ENCODE measurements at regions not wholly inside any gene's neighbourhood (a gene's known extent, or its start where the extent isn't known, plus 50 kb on each side); places are given as distances from the start of the nearest gene placed in this dataset.
A peak's percentile ranks its signal among the peaks of the same experiment; 100 is the strongest.

DNA sequence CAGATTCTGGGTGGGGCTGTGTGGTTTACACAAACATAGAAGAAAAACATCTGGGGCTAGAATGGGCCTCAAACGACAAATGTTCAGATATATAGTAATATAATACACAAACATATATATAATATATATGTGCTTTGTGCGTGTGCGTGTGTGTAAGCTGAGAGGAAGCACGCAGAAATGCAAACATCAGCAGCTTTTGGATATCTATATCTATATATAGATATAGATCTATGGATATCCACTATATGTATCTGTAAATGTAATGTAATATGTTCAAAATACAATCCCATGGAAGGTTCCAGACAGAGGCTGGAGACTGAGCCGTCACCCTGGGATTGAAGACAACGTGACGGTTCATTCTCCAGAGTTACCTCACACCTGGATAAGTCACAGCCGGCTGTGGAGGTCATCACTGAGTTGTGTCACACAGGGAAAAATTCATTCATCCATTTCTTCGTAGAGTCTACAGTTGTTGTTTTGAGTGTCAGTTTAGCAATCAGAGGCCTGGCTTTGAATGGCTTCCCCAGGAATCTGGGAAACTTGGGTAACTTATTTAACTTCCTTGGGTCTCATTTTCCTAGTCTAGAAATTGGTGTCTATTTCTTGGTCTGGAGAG is 123.0 kb upstream of the CPEB4 start:
- Histone ChIP-seq H3K27ac (peak overlapping the region in 3 of 4 donors; percentile 44 to 62 (median 45)), H3K27me3 (no peaks in the 10 kb centered on the region), H3K4me3 (no peak overlapping the region), H3K4me1 (peaks cover 14 to 30% (median 26%) of the 10 kb centered on the region in 3 donors), H3K36me3 (no peaks in the 10 kb centered on the region), H3K9me3 (no peaks in the 10 kb centered on the region)
- no peak for DNase-seq
- WGBS, 2 donors, result 82 to 85% methylated on average over 9 of the region's 9 CpGs
- ATAC-seq, result no peak
- no peak for FAIRE-seq
- TF ChIP-seq, protein P1, sequence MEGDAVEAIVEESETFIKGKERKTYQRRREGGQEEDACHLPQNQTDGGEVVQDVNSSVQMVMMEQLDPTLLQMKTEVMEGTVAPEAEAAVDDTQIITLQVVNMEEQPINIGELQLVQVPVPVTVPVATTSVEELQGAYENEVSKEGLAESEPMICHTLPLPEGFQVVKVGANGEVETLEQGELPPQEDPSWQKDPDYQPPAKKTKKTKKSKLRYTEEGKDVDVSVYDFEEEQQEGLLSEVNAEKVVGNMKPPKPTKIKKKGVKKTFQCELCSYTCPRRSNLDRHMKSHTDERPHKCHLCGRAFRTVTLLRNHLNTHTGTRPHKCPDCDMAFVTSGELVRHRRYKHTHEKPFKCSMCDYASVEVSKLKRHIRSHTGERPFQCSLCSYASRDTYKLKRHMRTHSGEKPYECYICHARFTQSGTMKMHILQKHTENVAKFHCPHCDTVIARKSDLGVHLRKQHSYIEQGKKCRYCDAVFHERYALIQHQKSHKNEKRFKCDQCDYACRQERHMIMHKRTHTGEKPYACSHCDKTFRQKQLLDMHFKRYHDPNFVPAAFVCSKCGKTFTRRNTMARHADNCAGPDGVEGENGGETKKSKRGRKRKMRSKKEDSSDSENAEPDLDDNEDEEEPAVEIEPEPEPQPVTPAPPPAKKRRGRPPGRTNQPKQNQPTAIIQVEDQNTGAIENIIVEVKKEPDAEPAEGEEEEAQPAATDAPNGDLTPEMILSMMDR (IDR thresholded peaks at IDR 0.05), result no peak
- intact Hi-C loops (cut with DNase I), result no loop called here

DNA sequence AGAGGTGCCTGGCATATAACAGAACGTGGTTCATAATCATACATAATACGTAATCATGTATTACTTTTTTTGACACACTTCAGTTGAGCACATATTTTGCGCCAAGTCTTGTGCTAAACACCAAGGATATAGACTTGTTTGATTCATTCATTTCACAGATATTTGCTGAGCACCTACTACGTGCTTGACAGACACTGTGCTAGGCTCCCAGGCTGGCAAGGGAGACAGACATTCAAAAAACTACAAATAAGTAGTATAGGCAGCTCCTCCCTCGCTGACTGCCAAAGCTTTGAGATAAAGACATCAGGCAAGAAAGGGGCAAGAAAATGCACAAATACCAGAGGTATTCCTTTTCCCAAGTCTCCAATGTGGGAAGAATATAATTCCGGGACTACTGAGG is 122.5 kb upstream of the CPEB4 start:
- DNase-seq, result no peak
- Histone ChIP-seq H3K27me3 (no peaks in the 10 kb centered on the region), H3K27ac (peak overlapping the region in 2 of 4 donors; percentile 62 to 68), H3K9me3 (no peaks in the 10 kb centered on the region), H3K4me3 (no peak overlapping the region), H3K36me3 (no peaks in the 10 kb centered on the region), H3K4me1 (peaks cover 14 to 30% (median 26%) of the 10 kb centered on the region in 3 donors)
- TF ChIP-seq, protein P1 (IDR thresholded peaks at IDR 0.05), result no peak
- no peak for ATAC-seq
- intact Hi-C loops (cut with DNase I), result no loop called here
- WGBS, 2 donors, result 71 to 82% methylated on average over 6 of the region's 6 CpGs
- FAIRE-seq, result no peak

DNA sequence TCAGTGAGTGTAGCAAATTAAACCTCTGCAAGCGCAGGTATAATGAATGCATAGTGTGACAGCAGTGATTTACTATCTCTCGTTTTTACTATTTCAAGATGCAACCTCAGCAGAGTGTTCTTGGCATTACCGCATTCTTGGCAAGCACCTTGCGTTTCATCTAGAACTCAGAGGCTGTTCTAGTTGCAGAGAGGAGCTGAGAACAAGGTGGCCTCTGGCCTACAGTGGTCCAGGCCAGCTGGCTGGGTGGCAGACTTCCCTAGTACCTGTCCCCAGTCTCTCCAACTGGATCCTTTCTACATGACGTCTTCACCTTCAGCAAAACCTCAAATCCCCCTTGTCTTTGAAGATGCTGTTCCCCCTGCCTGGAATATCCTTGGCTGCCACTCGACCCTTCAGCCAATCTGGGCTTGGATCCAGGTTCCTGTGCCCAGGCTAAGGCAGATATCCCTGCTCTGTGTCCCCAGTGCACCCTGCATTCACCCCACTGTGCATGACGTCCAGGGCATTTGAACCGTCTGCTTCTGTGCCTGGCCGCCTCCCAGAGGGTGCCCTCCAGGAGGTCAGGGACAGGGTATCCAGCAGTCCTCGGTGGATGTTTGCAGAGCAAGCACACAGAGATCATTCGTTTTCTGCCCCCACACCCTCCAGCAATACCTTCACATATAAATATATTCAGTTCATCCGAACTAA is 120.4 kb upstream of the CPEB4 start:
- peak in 4 of 6 donors; percentile 21 to 75 (median 66) for DNase-seq
- no peaks in the 10 kb centered on the region for H3K36me3 ChIP-seq
- no peaks in the 10 kb centered on the region for H3K9me3 ChIP-seq
- 38 to 43% methylated on average over 12 of the region's 12 CpGs for WGBS, 2 donors
- FAIRE-seq, result no peak
- no peak overlapping the region for H3K4me3 ChIP-seq
- no peaks in the 10 kb centered on the region for H3K27me3 ChIP-seq
- H3K27ac ChIP-seq, result peak overlapping the region in 1 of 4 donors; percentile 54
- TF ChIP-seq, protein P1 (IDR thresholded peaks at IDR 0.05), result no peak
- H3K4me1 ChIP-seq, result peaks cover 14 to 31% (median 30%) of the 10 kb centered on the region in 3 donors
- peak in 2 of 4 donors; percentile 26 to 41 for ATAC-seq
- intact Hi-C loops (cut with DNase I), result no loop called here

DNA sequence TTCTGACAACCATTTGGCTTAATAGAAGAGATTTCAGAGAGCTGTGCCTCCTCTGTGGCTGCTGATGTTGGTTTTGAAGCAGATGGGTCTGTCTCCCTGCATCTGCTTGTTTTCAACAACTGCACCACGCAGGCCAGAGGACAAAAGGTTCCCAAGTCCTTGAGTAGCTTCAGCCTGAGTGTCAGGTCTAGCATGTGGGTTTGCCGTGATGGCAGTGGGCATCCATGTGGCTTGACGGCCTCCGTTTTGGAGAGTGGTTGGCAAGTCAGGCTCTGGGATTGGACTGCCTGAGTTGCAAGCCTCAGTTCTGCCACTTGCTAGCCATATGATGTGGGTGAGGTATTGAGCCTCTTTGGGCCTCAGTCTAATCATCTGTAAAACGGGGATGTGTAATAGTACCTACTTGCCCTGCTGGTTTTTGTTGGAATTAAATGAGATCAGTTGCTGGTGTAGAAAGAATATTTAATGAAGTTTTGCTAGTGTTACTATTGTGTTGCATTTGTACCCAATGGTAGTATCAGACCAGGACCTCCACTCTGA is 119.8 kb upstream of the CPEB4 start:
- no peak overlapping the region for H3K27ac ChIP-seq
- DNase-seq (no peak), FAIRE-seq (no peak), ATAC-seq (no peak)
- 89 to 95% methylated on average over 5 of the region's 5 CpGs for WGBS, 2 donors
- no peaks in the 10 kb centered on the region for H3K36me3 ChIP-seq
- no peaks in the 10 kb centered on the region for H3K27me3 ChIP-seq
- intact Hi-C loops (cut with DNase I), result no loop called here
- TF ChIP-seq, protein P1 (IDR thresholded peaks at IDR 0.05), result no peak
- H3K4me3 ChIP-seq, result no peak overlapping the region
- H3K9me3 ChIP-seq, result no peaks in the 10 kb centered on the region
- peaks cover 14 to 31% (median 30%) of the 10 kb centered on the region in 3 donors for H3K4me1 ChIP-seq

DNA sequence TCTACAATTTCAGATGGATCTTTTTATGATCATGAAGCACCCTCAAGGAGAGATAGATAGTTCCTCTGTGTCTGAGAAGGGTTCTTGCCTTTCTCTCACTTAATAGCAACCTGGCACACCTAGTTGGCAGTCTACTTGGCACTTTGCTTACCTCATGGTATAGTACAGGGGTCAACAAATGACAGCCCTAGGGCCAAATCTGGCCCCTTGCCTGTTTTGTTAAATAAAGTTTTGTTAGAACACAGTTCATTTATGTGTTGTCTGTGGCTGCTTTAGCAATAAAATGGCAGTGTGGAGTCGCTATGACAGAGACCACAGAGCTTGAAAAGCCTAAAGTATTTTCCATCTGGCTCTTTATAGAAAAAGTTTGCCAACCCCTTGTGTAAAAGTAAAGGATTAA is 119.3 kb upstream of the CPEB4 start:
- no peak for DNase-seq
- Histone ChIP-seq H3K9me3 (no peaks in the 10 kb centered on the region), H3K27ac (no peak overlapping the region), H3K4me3 (no peak overlapping the region), H3K27me3 (no peaks in the 10 kb centered on the region), H3K36me3 (no peaks in the 10 kb centered on the region), H3K4me1 (peaks cover 14 to 30% (median 30%) of the 10 kb centered on the region in 3 donors)
- ATAC-seq, result no peak
- WGBS, 2 donors, result 97% methylated on average over 1 of the region's 1 CpG
- TF ChIP-seq, protein P1 (IDR thresholded peaks at IDR 0.05), result no peak
- intact Hi-C loops (cut with DNase I), result no loop called here
- no peak for FAIRE-seq
